T-helper 1 cell treated with Interleukin-12 subunit alpha and Interleukin-12 subunit beta and Interleukin-4 antibody, amounts not matched to agents 30 μg/mL and 1 μg/mL, for 36 hours (primary cell): ENCODE measurements at regions not wholly inside any gene's neighbourhood (a gene's known extent, or its start where the extent isn't known, plus 50 kb on each side); places are given as distances from the start of the nearest gene placed in this dataset.

ENCODE experiments used
- H3K27ac Mint-ChIP-seq: one replicate; pipeline ENCODE4 v1.8.0; 2021; ENCODE audit warnings: mild to moderate bottlenecking, mixed read lengths
- H3K27me3 Mint-ChIP-seq: one replicate; pipeline ENCODE4 v1.8.0; 2021; ENCODE audit warnings: low read depth, mixed read lengths
- H3K36me3 Mint-ChIP-seq: one replicate; pipeline ENCODE4 v1.8.0; 2021; ENCODE audit warnings: low read depth, mixed read lengths
- H3K4me1 Mint-ChIP-seq: one replicate; pipeline ENCODE4 v1.8.0; 2021; ENCODE audit warnings: low read depth, mixed read lengths
- H3K4me3 Mint-ChIP-seq: one replicate; pipeline ENCODE4 v1.8.0; 2021; ENCODE audit warnings: mild to moderate bottlenecking, moderate library complexity, mixed read lengths
- H3K9me3 Mint-ChIP-seq: one replicate; pipeline ENCODE4 v1.8.0; 2021; ENCODE audit warnings: mixed read lengths

DNA sequence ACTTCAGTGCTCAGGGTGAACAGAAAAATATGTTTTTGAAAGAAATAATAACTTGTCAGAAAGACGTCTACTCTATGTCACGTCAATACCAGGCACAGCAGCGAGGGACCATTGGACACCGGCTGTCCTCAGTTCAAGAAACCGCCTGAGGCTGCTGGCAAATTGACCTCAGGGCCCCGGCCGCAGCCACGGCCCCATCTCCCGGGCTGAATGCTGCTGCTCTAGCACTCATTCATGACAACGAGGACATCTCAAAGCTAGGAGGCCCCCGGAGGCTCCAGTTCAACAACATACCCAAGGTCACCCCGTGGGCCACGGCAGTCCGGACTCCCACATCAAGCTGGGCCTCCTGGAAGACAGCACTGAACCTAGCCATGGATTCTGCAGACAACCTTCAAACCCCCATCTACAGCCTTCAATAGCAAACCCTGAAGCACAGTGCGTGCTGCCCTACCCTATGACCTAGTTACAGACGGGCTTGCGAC, 204.0 kb upstream of the NSMCE3 start:
- H3K27me3 Mint-ChIP-seq, result no peaks in the 10 kb centered on the region
- no peaks in the 10 kb centered on the region for H3K4me1 Mint-ChIP-seq
- H3K36me3 Mint-ChIP-seq, result no peaks in the 10 kb centered on the region
- no peak overlapping the region for H3K4me3 Mint-ChIP-seq
- H3K9me3 Mint-ChIP-seq, result no peaks in the 10 kb centered on the region
- H3K27ac Mint-ChIP-seq, result no peak overlapping the region

DNA sequence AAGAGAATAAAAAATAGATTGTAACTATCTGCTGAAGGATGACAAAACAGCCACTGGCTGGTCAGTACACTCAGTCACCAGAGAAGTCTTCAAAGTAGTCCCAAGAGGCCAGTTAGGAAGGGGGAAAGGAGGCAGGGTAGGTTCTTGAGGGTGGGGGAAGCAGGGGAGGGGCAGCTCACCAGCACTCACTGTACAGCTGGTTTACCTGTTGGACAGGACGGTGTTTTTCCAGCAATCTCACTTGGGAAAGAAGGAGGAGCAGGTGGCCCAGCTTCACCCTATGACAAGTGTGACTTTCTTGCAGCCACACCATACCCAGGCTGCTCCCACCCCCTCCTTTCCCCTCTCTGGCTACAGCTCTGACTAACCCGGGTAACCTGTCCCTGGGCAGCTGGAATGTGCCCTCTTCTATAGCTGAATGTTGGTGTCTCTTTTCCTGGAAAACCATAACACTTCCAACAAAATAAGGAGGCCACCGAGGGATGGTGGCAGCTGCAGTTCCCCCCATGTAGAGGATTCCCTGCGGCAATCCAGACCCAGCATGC, 203.4 kb upstream of the NSMCE3 start:
- Mint-ChIP-seq H3K27ac (no peak overlapping the region), H3K36me3 (no peaks in the 10 kb centered on the region), H3K4me3 (no peak overlapping the region), H3K9me3 (no peaks in the 10 kb centered on the region), H3K27me3 (no peaks in the 10 kb centered on the region), H3K4me1 (no peaks in the 10 kb centered on the region)

DNA sequence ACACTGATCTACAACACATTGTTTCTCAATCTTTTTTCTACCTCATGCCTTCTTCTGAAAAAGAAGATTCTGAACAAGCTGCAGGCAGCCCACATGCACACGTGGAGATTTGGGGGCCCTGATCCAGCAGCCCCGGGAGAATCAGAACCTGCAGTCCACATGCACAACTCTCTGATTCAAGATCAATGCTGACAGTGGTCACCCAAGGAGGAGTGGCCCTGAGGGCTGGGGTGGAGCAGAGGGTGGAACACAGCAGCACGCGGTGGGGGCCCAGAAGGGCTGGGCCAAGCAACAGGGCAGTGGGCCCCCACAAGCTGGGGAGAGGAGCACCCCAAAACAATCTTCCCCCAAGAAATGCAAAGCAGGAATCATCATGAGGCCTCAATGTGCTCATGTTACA, 202.1 kb upstream of the NSMCE3 start:
- no peaks in the 10 kb centered on the region for H3K4me1 Mint-ChIP-seq
- H3K27ac Mint-ChIP-seq, result no peak overlapping the region
- no peaks in the 10 kb centered on the region for H3K36me3 Mint-ChIP-seq
- H3K9me3 Mint-ChIP-seq, result no peaks in the 10 kb centered on the region
- no peak overlapping the region for H3K4me3 Mint-ChIP-seq
- H3K27me3 Mint-ChIP-seq, result no peaks in the 10 kb centered on the region

DNA sequence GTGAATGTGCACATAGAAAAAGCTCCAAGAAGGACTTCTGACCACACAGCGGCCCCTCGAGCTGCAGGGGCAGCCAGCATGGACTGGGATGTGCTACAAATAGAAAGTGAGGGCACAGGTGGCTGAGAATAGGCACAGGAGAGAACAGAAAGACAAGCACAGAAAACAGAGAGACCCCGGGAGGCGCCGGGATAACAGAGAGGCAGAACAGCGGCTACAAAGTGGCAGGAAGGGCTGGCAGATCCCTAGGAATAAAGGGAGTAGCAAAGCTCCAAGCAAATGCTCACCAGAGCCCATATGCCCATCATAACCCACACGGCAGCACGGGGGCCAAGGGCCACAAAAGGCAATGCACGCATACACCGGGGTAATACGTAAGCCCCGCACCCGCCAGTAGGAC, 201.7 kb upstream of the NSMCE3 start:
- H3K9me3 Mint-ChIP-seq, result no peaks in the 10 kb centered on the region
- no peak overlapping the region for H3K27ac Mint-ChIP-seq
- no peaks in the 10 kb centered on the region for H3K36me3 Mint-ChIP-seq
- no peaks in the 10 kb centered on the region for H3K27me3 Mint-ChIP-seq
- no peak overlapping the region for H3K4me3 Mint-ChIP-seq
- no peaks in the 10 kb centered on the region for H3K4me1 Mint-ChIP-seq

DNA sequence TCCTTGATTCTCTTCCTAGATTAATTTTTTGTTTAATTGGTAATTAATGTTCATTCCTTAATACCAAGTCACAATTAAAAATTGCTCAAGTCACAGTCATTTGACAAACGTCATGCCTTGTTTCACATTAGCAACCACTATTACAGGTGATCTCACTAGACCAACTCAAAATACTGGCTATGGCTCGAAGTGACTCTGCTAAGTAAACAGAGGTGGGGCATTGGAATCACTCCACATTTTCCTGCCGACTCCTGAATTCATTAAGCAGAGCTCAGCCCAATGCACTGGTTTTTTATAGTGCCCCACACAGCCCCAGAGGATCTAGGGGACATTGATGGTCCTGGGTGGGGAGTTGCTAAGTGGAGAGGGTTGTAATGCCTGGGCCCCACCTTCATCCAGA, 201.2 kb upstream of the NSMCE3 start:
- H3K27me3 Mint-ChIP-seq, result no peaks in the 10 kb centered on the region
- no peak overlapping the region for H3K4me3 Mint-ChIP-seq
- H3K9me3 Mint-ChIP-seq, result no peaks in the 10 kb centered on the region
- H3K4me1 Mint-ChIP-seq, result no peaks in the 10 kb centered on the region
- no peaks in the 10 kb centered on the region for H3K36me3 Mint-ChIP-seq
- H3K27ac Mint-ChIP-seq, result no peak overlapping the region

DNA sequence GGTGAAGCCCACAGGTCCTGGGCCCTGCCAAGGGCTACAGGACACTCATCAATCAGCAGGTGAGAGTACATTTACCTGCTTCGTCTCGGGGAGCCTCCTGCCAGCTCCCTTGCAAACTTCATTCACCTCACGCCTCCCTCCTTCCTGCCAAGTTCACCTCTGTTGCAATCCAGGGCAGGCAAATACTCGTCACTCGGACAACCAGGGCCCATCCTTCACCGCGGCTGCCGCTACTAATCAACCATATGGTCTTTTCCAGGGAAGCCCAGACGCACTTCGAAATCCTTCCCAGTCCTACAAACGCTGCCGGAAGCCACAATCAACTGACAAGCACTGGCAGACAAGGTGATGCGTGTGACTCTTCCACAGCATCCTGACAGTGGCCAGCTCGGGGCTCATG, 200.7 kb upstream of the NSMCE3 start:
- no peak overlapping the region for H3K4me3 Mint-ChIP-seq
- H3K9me3 Mint-ChIP-seq, result no peaks in the 10 kb centered on the region
- no peak overlapping the region for H3K27ac Mint-ChIP-seq
- no peaks in the 10 kb centered on the region for H3K27me3 Mint-ChIP-seq
- H3K4me1 Mint-ChIP-seq, result no peaks in the 10 kb centered on the region
- no peaks in the 10 kb centered on the region for H3K36me3 Mint-ChIP-seq

DNA sequence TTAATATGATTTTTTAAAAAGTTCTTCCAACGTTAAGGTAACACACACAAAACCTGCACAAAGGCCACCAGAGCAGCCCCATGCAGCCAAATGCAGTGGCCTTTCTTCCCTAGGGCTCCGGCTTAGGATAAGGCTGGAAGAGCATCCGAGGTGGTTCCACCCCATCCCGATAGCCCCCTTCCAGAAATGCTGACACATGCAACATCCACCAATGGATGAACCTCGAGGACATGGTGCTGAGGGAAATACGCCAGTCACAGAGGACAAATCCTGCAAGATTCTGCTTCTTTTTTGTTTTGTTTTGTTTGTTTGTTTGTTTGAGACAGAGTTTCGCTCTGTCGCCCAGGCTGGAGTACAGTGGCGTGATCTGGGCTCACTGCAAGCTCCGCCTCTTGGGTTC, 199.3 kb upstream of the NSMCE3 start:
- Mint-ChIP-seq H3K27ac (no peak overlapping the region), H3K4me3 (no peak overlapping the region), H3K27me3 (no peaks in the 10 kb centered on the region), H3K36me3 (no peaks in the 10 kb centered on the region), H3K4me1 (no peaks in the 10 kb centered on the region), H3K9me3 (no peaks in the 10 kb centered on the region)

DNA sequence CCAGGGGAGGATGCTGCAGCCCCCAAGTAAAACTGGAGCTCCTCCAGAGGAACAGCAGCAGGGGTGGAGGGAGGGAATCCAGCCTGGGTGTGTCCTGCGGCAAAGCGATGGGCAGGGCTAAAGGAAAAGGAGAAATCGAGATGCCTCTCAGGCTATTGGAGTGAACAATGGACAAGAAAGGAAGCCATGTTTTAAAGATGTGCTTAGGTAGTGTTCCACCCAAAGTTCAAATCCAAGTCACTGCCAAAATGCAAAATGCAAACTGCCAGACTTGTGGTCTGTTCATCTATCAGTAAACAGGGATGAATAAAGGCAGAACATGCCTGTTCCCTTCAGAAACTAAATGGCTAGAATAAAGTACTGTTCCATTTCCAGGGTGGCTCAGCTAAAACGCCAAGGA, 197.5 kb upstream of the NSMCE3 start:
- Mint-ChIP-seq H3K9me3 (no peaks in the 10 kb centered on the region), H3K4me1 (no peaks in the 10 kb centered on the region), H3K27ac (no peak overlapping the region), H3K36me3 (no peaks in the 10 kb centered on the region), H3K27me3 (no peaks in the 10 kb centered on the region), H3K4me3 (no peak overlapping the region)

DNA sequence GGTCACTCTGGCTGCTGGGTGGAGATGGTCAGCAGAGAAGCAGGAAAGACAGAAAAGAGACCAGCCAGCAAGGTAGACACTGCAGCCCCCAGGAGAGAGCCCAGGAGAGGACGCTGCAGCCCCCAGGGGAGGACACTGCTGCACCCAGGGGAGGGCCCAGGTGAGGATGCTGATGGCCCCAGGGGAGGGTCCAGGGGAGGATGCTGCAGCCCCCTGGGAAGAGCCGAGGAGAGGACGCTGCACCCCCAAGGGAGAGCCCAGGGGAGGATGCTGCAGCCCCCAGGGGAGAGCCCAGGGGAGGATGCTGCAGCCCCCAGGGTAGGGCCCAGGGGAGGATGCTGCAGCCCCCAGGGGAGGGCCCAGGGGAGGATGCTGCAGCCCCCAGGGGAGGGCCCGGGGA, 196.7 kb upstream of the NSMCE3 start:
- H3K27me3 Mint-ChIP-seq, result no peaks in the 10 kb centered on the region
- no peak overlapping the region for H3K27ac Mint-ChIP-seq
- no peaks in the 10 kb centered on the region for H3K9me3 Mint-ChIP-seq
- no peaks in the 10 kb centered on the region for H3K4me1 Mint-ChIP-seq
- H3K36me3 Mint-ChIP-seq, result no peaks in the 10 kb centered on the region
- H3K4me3 Mint-ChIP-seq, result no peak overlapping the region

DNA sequence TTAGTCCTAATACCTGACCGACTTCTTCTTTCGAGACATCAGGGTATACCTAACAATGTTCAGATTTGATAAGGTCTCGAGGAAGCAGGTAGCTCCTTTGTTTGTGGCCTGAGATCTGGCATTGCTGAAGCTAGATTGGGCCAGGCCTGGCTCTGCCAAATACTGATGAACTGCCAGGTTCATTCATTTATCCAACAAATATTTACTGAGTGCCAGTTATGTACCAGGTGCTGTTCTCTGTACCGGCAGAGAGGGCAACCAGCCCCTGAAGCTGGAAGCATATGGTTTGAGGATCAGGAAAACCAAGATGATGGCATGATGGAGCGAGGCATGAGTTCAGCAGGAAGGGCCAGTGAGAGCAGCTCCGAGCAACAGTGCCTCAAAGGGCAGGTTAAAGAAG, 196.2 kb upstream of the NSMCE3 start:
- Mint-ChIP-seq H3K36me3 (no peaks in the 10 kb centered on the region), H3K4me1 (no peaks in the 10 kb centered on the region), H3K9me3 (no peaks in the 10 kb centered on the region), H3K4me3 (no peak overlapping the region), H3K27me3 (no peaks in the 10 kb centered on the region), H3K27ac (no peak overlapping the region)

DNA sequence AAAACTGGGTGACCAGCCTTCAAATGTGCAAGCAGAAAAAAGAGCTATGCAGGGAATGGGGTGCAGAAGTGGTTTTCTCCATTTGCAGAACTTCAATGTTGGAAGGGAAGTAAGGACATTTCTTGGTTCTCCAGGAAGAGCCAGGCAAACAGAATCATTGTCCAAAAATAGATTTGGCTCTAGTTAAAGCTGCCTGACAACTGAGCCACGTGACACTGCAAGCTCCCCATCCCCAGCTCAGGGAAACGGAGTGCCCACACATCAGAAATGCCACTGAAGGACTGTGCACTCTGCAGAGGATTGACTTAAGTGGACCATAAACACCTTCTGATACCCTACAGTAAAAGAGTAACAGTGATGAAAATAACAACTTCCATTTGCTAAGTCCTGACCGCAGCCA, 195.6 kb upstream of the NSMCE3 start:
- Mint-ChIP-seq H3K27me3 (no peaks in the 10 kb centered on the region), H3K36me3 (no peaks in the 10 kb centered on the region), H3K4me1 (no peaks in the 10 kb centered on the region), H3K9me3 (no peaks in the 10 kb centered on the region), H3K27ac (no peak overlapping the region), H3K4me3 (no peak overlapping the region)

DNA sequence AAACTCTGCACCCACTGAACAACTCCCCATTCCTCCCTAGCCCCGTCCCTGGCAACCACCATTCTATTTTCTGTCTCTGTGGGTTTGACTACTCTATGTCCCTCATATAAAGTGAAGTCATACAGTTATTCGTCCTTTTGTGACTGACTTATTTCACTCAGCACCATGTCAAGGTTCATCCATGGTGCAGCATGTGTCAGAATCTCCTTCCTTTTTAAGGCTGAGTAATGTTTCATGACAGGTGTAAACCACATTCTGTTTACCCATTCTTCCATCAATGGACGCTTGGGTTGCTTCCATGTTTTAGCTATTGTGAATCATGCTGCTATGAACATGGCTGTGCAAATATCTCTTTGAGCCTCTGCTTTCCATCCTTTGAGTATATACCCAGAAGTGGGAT, 192.3 kb upstream of the NSMCE3 start:
- no peaks in the 10 kb centered on the region for H3K4me1 Mint-ChIP-seq
- no peak overlapping the region for H3K27ac Mint-ChIP-seq
- no peaks in the 10 kb centered on the region for H3K9me3 Mint-ChIP-seq
- no peak overlapping the region for H3K4me3 Mint-ChIP-seq
- no peaks in the 10 kb centered on the region for H3K36me3 Mint-ChIP-seq
- H3K27me3 Mint-ChIP-seq, result no peaks in the 10 kb centered on the region

DNA sequence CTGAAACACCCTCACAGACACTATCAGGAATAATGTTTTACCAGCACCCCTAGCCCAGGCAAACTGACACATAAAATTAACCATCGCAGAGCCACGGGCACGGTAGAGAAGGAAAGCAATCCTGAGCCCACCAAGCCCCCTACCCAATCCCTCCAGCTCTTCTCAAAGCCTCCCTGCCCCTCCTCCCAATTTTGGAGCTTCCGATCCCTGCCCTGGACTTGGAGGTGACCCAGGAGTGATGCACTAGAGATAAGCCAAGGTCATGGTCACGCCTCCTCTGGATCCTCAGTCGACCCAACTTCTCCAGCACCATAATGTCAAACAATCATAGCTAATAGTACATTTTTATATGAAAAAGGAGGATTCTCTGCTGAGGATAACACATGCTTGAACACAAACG, 188.7 kb upstream of the NSMCE3 start:
- Mint-ChIP-seq H3K4me3 (no peak overlapping the region), H3K36me3 (no peaks in the 10 kb centered on the region), H3K9me3 (no peaks in the 10 kb centered on the region), H3K27me3 (no peaks in the 10 kb centered on the region), H3K4me1 (peaks cover under 1% of the 10 kb centered on the region), H3K27ac (no peak overlapping the region)

DNA sequence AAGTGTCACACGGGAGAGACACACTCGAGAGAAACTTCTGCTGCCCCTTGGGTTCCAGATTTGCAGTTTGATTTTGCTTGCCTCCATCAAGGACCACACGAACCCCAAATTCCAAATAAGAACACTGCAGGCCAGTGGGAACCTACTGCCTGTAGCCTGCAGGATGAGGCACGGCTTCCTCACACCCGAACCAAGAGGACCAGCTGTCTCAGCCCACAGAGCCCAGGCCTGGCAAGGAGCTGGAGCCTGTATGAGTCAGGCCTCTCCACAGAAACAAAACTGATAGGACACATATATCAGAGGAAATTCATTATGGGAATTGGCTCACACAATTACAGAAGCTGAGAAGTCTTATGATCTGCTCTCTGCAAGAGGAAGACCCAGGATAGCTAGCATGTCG, 188.1 kb upstream of the NSMCE3 start:
- Mint-ChIP-seq H3K27ac (no peak overlapping the region), H3K4me3 (no peak overlapping the region), H3K9me3 (no peaks in the 10 kb centered on the region), H3K36me3 (no peaks in the 10 kb centered on the region), H3K4me1 (peaks cover 7% of the 10 kb centered on the region), H3K27me3 (no peaks in the 10 kb centered on the region)

DNA sequence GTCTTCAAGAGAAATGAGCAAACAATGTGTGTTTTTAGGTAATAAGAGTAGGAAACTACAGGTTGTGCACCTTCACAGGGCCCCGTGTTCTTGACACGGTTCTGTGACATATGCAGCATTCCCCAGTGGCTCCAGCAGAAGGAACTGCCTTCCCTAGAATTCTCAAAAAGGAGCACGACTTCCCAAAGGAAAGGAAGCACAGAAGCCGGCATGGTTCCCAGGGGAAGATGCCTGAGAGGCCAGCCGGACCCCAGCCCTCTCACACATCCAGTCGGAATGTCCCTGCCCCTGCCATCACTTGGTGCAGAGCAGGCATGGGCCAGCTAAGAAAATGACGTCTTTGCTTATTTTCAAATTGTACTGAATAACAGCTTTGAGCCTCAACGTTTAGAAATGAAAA, 187.3 kb upstream of the NSMCE3 start:
- Mint-ChIP-seq H3K36me3 (no peaks in the 10 kb centered on the region), H3K27ac (no peak overlapping the region), H3K4me3 (no peak overlapping the region), H3K4me1 (peaks cover 9% of the 10 kb centered on the region), H3K27me3 (no peaks in the 10 kb centered on the region), H3K9me3 (no peaks in the 10 kb centered on the region)

DNA sequence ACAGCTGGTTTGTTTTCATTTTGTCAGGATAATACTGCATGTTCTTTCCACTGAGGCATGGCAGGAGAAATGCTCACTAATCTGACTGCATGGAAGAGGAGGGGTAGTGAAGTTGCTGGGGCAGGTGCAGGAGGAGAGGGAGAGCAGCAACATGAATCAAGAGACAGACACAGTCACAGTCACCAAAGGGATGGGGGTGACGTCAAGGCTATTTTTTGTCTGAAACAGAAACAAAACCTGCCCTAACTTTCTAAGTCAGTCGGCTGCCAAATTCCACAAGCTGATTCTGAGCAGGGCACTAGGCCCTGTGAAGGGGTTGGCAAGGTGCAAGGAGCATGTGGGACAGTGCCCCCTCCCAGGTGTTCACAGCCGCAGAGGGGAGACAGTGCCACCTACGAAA, 186.6 kb upstream of the NSMCE3 start:
- Mint-ChIP-seq H3K27ac (no peak overlapping the region), H3K9me3 (no peaks in the 10 kb centered on the region), H3K36me3 (no peaks in the 10 kb centered on the region), H3K27me3 (no peaks in the 10 kb centered on the region), H3K4me1 (peaks cover 9% of the 10 kb centered on the region), H3K4me3 (no peak overlapping the region)
